GM18505 (cell line): ENCODE measurements at regions not wholly inside any gene's neighbourhood (a gene's known extent, or its start where the extent isn't known, plus 50 kb on each side); places are given as distances from the start of the nearest gene placed in this dataset.
"Not testable (repeated sequence)": the region's sequence is repeated elsewhere in the genome, so short reads cannot be mapped to it uniquely, and the experiment has no call there.

Source experiments
- ATAC-seq: cut with Tn5 transposase; IDR thresholded peaks from one replicate; pipeline ENCODE4 v1.9.1; 2021; ENCODE audit not compliant: unreplicated experiment
- POLR2A ChIP-seq: IDR thresholded peaks from 4 replicates; pipeline ENCODE4 v1.6.1; 2011; ENCODE audit warnings: borderline replicate concordance; ENCODE audit not compliant: insufficient read depth, insufficient read length; ENCODE audit errors: extremely low read depth

DNA sequence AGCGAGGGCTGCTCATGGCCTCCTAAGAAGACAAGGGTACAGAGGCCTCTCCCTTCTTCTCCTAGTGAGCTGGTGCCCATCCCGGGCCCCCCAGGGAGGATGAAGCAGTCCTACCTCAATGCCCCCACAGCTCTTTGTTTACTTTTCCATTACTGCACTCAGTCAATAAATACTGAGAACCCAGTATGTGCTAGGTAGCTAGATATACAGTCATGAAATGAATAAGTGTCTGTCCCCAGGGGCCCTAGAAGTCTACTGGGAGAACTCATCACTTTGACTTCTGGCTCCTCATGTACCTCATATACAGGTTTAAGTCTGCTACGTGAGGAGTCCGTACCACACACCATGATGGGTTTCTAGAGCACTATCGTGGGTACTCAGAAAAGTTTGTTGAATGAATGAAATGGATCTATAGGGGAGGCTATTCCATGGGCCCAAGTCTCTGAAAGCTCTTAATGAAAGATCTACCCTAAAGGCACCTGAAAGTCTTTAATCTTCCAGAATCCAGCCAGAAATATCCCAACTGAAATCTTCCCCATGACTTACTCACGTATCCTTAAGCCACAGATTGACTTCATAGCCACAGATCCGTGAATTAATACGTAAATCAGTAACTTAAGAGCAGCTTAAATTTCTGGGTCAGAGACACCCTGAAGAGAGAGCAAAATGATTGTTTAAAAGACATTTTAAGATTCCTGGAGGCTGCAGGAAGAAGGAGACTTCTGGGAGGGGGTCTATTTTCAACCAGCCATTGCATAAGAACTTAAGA lies 51.6 kb upstream of the POMP start:
- TF ChIP-seq POLR2A: no peak
- no peak for ATAC-seq

DNA sequence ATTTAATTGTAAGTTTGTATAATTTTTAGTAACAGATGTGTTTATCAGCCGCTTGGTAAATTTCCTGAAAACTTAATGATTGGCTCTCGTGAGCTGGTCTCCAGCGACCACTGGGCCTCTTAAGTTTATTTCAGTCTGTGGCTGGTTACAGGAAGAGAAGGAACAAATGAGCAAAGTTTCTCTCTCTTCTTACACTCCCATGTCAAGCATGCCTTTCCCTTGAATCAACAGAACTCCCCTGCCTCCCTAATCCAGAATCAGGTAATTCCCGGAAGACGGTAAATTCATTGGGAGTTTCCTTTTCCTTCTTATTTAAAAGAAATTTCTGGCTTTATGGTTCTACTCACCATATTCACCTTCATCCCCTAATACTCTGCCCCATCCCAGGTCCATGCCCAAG lies 52.5 kb upstream of the POMP start:
- TF ChIP-seq POLR2A: no peak
- no peak for ATAC-seq

DNA sequence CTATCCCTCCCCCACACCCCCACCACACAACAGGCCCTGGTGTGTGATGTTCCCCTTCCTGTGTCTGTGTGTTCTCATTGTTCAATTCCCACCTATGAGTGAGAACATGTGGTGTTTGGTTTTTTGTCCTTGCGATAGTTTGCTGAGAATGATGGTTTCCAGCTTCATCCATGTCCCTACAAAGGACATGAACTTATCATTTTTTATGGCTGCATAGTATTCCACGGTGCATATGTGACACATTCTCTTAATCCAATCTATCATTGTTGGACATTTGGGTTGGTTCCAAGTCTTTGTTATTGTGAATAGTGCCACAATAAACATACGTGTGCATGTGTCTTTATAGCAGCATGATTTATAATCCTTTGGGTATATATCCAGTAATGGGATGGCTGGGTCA lies 53.8 kb upstream of the POMP start:
- ATAC-seq: not testable (repeated sequence)

DNA sequence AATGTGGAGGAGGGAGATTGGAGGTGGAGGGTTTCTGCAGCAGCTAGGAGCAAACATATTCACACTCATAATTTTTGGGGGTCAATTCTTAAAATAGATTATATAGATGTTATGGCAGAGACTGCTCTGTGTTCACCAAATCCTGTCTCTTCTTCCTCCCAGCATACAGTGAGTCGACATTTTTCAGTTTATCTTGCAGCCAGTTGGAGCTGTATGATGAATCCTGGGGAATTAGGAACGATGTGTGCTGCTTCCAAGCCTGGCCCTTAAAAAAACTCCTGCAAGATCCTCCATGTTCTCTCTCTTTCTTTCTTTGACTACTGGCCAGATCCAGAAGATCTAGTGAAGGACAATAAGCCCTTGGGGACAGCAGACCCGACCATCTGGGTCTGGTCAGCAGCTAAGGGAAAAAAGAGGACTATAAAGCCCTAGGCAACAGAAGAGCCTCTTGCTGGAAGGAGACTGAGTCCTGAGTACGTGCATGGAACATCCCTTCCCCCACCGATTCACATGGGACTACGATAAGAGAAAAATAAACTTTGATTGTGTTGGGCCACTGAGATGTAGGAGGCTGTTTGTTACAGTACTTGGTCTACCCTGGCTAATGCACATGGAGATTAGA lies 55.8 kb upstream of the POMP start:
- TF ChIP-seq POLR2A: no peak
- ATAC-seq: no peak

DNA sequence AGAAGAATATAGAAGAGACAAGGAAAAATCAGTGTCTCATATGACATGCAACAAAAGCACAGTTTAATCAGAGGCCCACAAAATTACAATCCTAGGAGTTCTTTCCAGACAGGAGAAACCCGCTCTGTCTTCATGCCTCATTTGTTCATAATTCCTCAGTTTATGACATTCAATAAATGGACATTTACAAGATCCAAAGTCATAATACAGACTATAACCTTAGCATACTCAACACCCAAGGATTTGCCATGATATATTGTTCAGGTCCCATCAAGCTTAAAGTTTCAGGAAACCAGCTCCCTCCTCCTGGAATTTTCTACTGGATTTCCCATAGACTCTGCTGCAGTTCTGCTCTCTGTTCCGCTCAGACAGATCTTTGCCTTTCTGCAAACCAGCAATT lies 56.4 kb upstream of the POMP start:
- no peak for ATAC-seq
- no peak for TF ChIP-seq POLR2A

DNA sequence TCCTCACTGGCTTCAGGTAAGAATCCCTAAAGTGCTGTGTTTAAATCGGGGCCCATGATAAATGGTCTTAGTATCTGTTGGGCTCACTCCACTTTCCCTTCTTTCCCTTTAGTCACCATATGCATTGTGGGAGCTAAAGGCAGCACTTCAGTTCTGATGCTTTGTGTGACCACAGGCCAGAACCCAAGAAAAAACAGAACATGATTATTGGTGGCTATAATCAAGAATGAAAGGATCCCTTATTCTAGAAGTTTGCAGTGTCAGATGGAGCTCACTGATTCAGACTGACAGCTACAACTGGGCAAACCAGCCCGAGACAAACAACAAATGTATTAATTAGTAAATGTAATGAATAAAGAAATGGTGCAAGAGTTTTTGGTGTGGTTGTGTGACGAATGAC lies 57.3 kb upstream of the POMP start:
- no peak for ATAC-seq
- TF ChIP-seq POLR2A: no peak

DNA sequence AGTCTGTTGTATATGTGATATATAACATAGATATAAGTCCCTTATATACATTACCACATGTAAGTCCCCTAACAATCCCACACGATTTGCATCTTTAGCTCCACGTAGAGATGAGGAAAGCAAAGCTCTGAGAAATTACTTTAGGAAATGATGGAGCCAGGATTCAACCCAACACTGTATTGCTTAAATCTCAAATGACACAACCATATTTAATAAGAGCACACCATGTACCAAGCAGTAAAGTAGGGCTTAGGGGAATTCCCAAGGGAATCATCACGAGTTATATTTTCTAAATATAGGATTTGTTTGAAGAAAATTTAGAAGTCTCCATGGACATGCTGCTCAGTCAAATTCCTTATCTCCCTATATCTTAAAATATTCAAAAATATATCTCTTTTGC lies 61.3 kb upstream of the POMP start:
- TF ChIP-seq POLR2A: no peak
- ATAC-seq: no peak

DNA sequence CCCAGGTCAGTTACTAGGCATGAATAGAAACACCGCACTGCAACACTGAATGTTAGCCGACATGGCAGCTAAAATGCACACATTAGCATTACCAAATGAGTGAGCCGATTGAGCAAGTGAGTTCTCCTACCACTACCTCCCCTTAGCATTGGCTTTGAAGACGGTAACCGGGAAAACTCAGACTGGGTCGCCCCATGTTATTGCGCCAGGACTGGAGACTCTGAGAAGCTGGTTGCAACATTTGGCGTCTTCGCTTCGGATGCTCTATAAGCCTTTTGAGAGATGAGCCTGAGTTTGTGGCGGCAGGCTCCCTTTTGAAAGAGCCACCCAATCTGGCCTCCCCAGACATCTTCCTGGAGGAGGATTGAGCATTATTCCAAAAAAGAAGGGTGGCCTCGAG lies 68.5 kb upstream of the POMP start:
- no peak for ATAC-seq
- TF ChIP-seq POLR2A: no peak

DNA sequence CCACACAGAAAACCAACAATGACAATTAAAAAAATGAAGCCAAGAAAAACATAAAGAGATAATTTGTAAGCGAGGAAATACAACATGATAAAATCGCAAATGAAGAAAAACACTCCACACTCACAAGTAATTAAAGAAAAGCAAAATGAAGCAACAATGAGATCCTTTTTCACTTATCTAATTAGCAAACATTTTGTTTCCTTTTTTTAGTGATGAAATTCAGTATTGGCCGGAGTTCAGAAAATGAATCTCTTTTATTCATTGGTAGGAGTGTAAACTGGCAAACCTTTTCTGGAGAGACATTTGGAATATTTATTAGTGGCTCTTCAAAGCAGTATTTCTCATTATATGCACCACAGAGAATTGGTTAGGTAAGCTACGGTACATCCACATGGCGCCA lies 70.6 kb upstream of the POMP start:
- no peak for ATAC-seq
- TF ChIP-seq POLR2A: no peak

DNA sequence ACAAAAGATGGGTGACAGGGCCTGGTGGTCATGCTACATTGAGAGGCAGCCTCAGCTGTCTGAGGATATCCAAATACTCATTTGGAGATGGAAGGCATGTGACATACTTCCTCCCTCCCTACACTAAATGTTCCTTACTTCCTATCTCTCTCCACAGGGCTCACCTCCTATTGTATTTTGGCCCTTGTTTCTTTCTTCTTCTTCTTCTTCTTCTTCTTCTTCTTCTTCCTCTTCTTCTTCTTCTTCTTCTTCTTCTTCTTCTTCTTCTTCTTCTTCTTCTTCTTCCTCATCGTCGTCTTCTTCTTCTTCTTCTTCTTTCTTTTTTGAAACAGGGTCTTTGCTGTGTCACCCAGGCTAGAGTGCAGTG lies 71.8 kb upstream of the POMP start:
- no peak for ATAC-seq
- no peak for TF ChIP-seq POLR2A

DNA sequence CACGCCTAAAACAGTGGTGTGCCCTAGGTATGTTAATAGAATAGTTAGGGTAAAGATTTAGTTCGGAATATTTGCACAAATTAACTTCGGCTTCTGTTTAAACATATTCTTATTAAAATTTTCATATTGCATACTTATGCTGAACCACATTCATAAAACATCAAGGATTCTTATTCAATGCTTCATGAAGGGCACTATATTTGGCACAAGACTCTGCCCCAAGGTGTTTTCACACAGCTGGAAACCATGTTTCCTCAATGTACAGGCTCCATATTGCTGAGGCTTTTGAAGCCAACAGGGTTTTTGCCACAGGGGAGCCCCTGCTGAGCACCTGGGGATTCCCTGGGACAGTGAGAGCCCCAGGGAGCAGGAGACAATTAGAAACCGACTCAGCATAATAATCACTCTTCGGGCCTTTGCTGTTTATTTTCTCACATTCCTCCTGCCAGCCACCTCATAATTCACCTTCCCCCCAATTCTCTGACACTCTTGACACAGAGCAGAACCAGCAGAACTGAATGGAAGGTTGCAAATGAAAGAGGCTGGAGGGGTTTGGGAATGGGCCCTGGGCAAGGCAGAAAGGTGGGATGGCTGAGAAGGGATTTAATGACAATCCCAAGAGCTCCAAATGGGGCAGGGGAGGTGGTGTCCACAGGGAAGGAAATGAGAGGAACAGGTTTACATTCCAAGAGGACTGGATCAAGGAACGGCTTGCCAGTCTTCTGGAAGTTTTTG lies 72.3 kb upstream of the POMP start:
- TF ChIP-seq POLR2A: no peak
- no peak for ATAC-seq

DNA sequence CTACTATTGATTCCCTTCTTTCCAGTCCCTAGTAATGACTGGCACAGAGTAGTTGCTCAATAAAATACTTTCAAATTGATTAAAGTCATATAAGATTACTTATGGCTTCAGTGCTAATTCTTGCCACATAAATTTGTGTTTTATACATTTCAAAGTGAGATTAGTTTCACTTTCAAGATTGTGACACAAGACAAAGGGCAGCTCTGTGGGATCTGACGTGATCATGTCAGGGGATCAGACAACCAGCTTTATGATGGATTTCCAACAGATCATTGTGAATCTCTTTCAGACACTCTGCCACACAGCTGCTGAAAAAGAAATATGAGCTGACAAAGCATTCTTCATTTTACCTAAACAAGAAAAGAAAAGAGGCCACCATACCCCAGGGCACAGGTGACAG lies 73.4 kb upstream of the POMP start:
- ATAC-seq: no peak
- no peak for TF ChIP-seq POLR2A

DNA sequence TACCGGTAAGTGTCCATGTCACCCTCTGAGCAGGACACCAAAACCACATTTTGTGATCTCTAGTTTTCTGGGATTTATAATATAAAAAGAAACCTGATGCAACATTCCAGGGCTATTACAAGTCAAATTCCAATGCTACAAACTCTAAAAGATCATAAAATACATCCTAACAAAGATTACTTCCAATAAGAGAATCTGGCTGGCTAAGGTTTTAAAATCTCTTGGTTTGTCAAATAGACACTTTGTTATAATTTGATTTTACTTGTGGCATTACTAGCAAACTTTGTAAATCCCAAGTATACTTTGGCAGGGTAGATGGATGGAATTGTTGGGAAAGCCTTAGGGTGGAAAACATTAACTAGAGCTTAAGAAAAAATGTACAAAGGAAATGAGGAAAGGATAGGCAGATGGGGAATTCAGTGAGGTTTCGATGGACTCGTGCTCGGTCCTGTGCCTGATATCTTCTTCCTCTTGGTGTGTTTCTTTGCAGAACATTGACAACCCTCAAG lies 74.0 kb upstream of the POMP start:
- no peak for TF ChIP-seq POLR2A
- no peak for ATAC-seq

DNA sequence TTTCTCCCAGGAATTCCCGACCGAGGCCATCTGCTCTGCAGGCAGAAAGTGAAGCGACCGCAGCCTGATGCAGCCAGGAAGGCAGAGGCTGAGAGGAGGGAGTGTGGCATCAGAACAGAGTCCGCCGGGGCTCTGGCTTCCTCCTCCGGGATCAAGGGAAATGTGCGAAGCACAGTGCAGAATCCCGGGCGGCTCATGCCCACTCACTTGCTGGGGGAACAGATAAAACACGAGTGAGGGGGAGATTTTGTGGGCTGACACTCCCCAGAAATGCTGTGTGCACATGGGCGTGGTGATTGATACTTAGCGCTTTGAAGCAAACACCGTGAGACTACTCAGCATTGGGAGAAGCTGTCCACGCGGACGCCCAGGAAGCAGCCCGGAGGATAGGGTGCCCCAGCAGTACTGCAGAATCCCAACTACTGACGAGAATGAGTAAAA lies 75.3 kb upstream of the POMP start:
- no peak for ATAC-seq

More for the DNA sequence above, 75.3 kb upstream of the POMP start:
- TF ChIP-seq POLR2A: no peak
